Heart left ventricle (tissue), 13 donors: ENCODE measurements at regions not wholly inside any gene's neighbourhood (a gene's known extent, or its start where the extent isn't known, plus 50 kb on each side); places are given as distances from the start of the nearest gene placed in this dataset.
"Not testable (repeated sequence)": the region's sequence is repeated elsewhere in the genome, so short reads cannot be mapped to it uniquely, and the experiment has no call there.

Experiments
- POLR2A ChIP-seq, 2 donors: fragments of 450-650 bp; IDR thresholded peaks; one replicate each; pipeline ENCODE4 v1.6.1; 2017; ENCODE audit warnings: antibody characterized with exemption in 2 of 2, mild to moderate bottlenecking in 2 of 2, moderate library complexity in 2 of 2
- TF ChIP-seq, protein P1 (sequence below), 12 donors: fragments of 200-600 bp; sonication (generic) in 4 of 12; IDR thresholded peaks; one replicate each; pipeline versions ENCODE4 v1.5.0 to v1.8.0; 2018 to 2022; ENCODE audit warnings: antibody characterized with exemption in 12 of 12, mild to moderate bottlenecking in 5 of 12
- donor health status: ischemic (EF 13 %, LVEDD 7.1; RV severe dilation, severe dysfunction).
- donor health status: DM: no; HTN: yes; CAD: no.
- donor health status: DM: no; HTN: no; CAD: no.
- donor health status: ischemic (EF 25% LVEDD 6.9; RV normal size, moderate dysfunction).
- donor health status: ischemic (EF 25% LVEDD 5.7; RV mildly dilated, moderate dysfunction).
- donor health status: ischemic (EF 35%, LVEDD 5.7; RV mildly dilated, moderate dysfunction).
- donor health status: nonischemic (EF 11% LVEDD 7.7; RV severe dilation, severe dysfunction).
- donor health status: DM: yes; HTN: yes; CAD: no.
- donor health status: PGD.
- donor health status: ischemic (EF 29% LVEDD 5.4; RV normal size, mild dysfunction).
- donor health status: nonischemic (EF 23%, LVEDD 6.1; RV moderate dilation, normal function).

DNA sequence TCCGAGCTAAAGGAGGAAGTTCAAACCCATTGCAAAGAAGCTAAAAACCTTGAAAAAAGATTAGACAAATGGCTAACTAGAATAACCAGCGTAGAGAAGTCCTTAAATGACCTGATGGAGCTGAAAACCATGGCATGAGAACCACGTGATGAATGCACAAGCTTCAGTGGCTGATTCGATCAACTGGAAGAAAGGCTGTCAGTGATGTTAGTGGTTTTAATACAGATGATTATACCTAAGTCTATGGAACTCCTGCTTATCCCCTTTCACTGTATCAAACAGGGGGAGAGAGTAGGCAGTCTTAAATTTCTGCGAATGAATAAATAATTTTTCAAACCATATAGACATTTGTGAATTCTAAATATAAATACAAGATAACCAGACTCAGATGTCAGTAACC is 512.7 kb downstream of the PRKD1 start:
- TF ChIP-seq, protein P1, sequence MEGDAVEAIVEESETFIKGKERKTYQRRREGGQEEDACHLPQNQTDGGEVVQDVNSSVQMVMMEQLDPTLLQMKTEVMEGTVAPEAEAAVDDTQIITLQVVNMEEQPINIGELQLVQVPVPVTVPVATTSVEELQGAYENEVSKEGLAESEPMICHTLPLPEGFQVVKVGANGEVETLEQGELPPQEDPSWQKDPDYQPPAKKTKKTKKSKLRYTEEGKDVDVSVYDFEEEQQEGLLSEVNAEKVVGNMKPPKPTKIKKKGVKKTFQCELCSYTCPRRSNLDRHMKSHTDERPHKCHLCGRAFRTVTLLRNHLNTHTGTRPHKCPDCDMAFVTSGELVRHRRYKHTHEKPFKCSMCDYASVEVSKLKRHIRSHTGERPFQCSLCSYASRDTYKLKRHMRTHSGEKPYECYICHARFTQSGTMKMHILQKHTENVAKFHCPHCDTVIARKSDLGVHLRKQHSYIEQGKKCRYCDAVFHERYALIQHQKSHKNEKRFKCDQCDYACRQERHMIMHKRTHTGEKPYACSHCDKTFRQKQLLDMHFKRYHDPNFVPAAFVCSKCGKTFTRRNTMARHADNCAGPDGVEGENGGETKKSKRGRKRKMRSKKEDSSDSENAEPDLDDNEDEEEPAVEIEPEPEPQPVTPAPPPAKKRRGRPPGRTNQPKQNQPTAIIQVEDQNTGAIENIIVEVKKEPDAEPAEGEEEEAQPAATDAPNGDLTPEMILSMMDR (IDR thresholded peaks at IDR 0.05): not testable (repeated sequence)
- TF ChIP-seq POLR2A (IDR thresholded peaks at IDR 0.05): not testable (repeated sequence)
